ENCODE measurements at regions not wholly inside any gene's neighbourhood (a gene's known extent, or its start where the extent isn't known, plus 50 kb on each side); places are given as distances from the start of the nearest gene placed in this dataset.

- no peak for DNase-seq (ENCODE audit: low spot score)
Observed at GRCh38 chrX:116226665-116227484, 56.3 kb downstream of the AGTR2 start.

GRCh38 chrX:116230130-116230898 lies 59.8 kb downstream of the AGTR2 start:
- no peak for DNase-seq (ENCODE audit: low spot score)

- DNase-seq (ENCODE audit: low spot score): no peak
Observed at GRCh38 chrX:116232833-116233232, 62.3 kb downstream of the AGTR2 start.

- no peak for DNase-seq (ENCODE audit: low spot score)
Observed at GRCh38 chrX:116236666-116237065, 66.1 kb downstream of the AGTR2 start.

DNA sequence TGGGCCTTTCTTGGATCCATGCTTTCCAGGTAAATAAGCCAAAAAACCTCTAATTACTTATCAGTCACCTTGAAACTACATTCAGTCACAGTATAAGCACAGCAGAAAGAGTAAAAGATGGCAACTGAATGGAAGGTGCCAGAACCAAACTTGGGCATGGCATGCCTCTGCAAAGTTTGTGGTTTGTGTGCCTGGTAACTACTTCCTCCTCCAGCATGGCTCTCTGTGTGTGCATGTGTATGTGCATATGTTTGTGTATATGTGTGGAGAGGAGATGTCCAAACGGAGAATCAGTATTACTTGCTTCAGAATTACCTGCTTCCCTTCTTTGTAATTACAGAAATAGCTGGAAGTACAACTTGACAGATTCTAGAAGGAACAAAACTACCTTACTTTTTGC lies 67.5 kb downstream of the AGTR2 start:
- no peak for DNase-seq (ENCODE audit: low spot score)

- DNase-seq (ENCODE audit: low spot score): no peak
Observed at GRCh38 chrX:116238567-116239255, 68.2 kb downstream of the AGTR2 start.

DNA sequence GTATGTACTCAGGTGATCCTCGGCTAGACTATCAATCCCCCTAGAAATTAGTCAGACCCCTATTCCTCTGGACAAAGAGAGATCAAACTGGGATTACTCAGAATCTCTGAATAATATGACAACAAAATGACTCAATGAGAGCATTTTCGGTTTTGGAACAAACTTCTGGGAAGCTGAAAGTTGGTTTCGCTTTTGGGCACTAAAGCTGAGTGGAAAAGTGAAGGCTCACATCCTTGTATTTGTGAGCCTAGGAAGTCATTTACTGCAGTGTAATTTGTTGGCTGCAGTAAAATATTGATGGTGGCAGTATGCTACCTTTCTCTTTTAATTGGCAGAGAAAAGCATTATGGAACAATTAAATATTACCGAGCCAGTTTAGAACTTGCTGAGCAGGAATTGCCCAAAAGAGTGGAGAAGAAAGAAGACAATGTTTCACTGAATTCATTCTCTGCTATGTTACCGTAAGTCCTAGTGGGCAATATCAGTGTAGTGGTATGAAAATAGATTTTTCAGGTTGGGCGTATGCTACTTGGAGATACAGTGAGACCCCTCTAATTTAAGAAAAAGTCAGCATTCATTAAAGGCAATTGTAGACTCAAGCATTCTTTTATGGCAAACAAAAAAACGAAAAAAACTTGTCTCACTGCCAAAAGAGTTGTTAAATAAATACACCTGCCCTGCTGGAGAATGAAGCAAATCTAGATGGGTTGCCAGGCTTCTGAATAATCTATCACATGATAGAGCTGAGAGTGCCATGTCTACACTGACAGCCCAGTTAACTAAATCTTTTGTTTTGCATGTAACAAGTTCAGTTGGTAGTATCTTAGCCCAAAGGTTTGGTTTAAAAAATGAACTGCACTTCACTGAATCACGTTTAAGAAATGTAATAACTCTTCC lies 69.6 kb downstream of the AGTR2 start:
- peak; percentile 7 for DNase-seq (ENCODE audit: low spot score)

- no peak for DNase-seq (ENCODE audit: low spot score)
Observed at GRCh38 chrX:116241001-116241400, 70.5 kb downstream of the AGTR2 start.

GRCh38 chrX:116243039-116243438 lies 72.5 kb downstream of the AGTR2 start:
- DNase-seq (ENCODE audit: low spot score): no peak

DNA sequence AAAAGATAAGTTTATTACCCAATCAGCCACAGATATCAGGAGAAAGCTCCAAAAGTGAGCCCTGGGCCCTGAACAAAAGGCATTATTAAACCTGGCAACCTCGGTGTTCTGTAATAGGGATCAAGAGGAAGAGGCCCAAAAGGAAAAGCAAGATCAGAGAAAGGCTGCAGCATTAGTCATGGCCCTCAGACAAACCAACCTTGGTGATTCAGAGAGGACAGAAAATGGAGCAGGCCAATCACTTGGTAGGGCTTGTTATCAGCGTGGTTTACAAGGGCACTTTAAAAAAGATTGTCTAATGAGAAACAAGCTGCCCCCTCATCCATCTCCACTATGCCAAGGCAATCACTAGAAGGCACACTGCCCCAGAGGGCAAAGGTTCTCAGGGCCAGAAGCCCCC lies 75.7 kb downstream of the AGTR2 start:
- DNase-seq (ENCODE audit: low spot score): peak; percentile 0

DNA sequence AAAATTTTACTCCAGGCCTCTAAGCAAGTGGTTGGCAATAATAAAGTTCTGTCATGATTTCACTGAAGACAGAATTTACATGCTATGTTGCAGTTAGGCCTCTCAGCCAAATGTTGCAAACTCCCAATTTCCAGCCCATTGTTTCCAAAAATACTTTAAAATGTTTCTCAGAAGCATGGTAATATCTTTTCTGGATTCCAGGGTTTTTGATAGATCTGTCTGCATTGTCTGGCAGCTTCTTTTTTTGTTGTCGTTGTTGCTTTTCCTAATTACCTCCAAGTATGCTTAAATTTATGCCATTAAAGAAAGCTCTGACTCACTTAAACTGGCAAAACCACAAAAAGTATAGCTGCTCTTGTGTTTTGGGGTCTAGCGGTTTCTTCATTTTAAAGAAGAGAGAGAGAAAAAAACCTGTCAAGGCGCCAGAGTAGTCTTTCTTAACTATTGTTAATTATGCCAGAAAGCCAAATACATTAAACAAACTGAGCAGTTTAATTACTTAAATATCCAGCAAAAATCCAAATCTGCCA lies 97.0 kb downstream of the AGTR2 start:
- no peak for DNase-seq (ENCODE audit: low spot score)

DNA sequence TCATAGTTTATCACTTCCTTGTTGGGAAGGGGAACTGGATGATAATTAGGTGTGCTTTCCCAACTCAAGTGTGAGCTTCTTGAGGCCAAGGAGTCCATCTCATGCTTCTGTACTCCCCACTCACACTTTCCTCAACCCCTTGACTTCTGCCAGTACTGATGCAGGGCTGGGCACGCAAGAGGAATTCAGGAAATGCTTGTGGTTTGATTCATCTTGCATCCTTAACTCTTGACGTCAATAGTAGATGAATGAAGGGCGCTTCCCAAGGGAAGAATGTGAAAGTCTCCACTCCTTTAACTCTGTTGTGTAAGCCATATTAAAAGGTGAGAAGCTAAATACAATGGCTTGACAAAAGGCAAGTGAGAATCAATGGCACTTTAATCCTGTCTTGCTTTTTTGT lies 101.8 kb downstream of the AGTR2 start:
- DNase-seq (ENCODE audit: low spot score): peak; percentile 28

DNA sequence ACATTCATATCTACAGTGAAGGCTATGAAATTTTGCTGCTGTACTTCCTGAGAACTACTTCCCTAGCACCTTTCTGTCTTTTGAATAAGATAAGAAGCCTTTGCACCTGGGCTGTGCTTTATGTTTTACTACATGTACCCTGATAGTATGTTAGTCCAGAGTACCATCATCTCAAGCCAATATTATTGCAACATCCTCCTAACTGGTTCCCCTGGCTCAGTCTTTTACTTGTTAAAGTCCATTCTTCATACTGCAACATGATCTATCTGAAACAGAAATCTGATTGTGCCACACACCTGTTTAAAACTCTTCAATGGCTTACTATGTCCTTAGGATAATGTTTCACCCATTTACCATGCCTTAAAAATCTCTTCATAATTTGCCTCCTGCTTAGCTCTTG lies 102.3 kb downstream of the AGTR2 start:
- DNase-seq (ENCODE audit: low spot score): no peak

GRCh38 chrX:116276261-116276660 lies 105.7 kb downstream of the AGTR2 start:
- DNase-seq (ENCODE audit: low spot score): no peak

- no peak for DNase-seq (ENCODE audit: low spot score)
Observed at GRCh38 chrX:116277351-116278225, 107.0 kb downstream of the AGTR2 start.

DNA sequence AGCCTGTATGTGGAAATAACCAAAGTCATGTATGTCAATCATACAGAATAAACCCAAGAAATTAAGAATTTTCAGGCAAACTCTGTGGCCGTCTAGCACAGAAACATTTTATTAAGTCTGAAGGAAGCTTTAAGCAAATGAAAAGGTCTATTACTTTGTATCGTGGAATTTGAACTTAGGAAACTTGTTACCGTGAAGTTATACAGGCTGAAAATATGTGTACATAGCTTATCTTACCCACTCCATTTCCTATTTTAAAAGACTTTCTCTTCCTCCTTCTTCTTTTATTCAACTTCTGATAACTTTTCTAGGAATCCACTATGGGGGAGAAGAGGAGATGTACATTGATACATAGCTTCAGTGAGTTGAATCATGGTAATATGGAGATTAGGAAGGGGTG lies 108.3 kb downstream of the AGTR2 start:
- DNase-seq (ENCODE audit: low spot score): no peak

GRCh38 chrX:116281106-116281505 lies 110.6 kb downstream of the AGTR2 start:
- no peak for DNase-seq (ENCODE audit: low spot score)

GRCh38 chrX:116282751-116283150 lies 112.2 kb downstream of the AGTR2 start:
- DNase-seq (ENCODE audit: low spot score): no peak

GRCh38 chrX:116284400-116284799 lies 113.9 kb downstream of the AGTR2 start:
- no peak for DNase-seq (ENCODE audit: low spot score)

- no peak for DNase-seq (ENCODE audit: low spot score)
Observed at GRCh38 chrX:116285501-116285900, 115.0 kb downstream of the AGTR2 start.

GRCh38 chrX:116289592-116289991 lies 119.0 kb downstream of the AGTR2 start:
- no peak for DNase-seq (ENCODE audit: low spot score)

All from LoVo (cell line).